A549 (cell line): ENCODE measurements at regions not wholly inside any gene's neighbourhood (a gene's known extent, or its start where the extent isn't known, plus 50 kb on each side); places are given as distances from the start of the nearest gene placed in this dataset.
"Not testable (repeated sequence)": the region's sequence is repeated elsewhere in the genome, so short reads cannot be mapped to it uniquely, and the experiment has no call there.

Source experiments
- ATAC-seq, 2 experiments: fragments of 200-7000 bp in 1 of 2; fragments of >200 bp in 1 of 2; cut with Nextera tagmentation in 1 of 2; cut with Tn5 transposase in 1 of 2; 3 replicates each; pipeline versions ENCODE4 v1.8.0 to v1.9.1; 2018 to 2020; ENCODE audit warnings: mild to moderate bottlenecking in 1 of 2, moderate library complexity in 1 of 2
- CTCF ChIA-PET: fragments of 300-600 bp; sonication (Branson Sonifier 250); formaldehyde crosslinking; extraction: SDS; loops from one replicate; lab custom pipeline; 2021; ENCODE audit warnings: antibody characterized with exemption, inconsistent platforms; lab: Yijun Ruan, JAX
- POLR2A ChIA-PET: fragments of 350-600 bp; formaldehyde crosslinking; extraction: SDS; loops from one replicate; lab custom pipeline; 2021; ENCODE audit warnings: antibody characterized with exemption, inconsistent platforms; lab: Yijun Ruan, JAX
- DNase-seq, 2 experiments: peaks; one replicate each; pipeline versions ENCODE4 v3.0.0 to v3.0.0-alpha.2; 2011 to 2016; ENCODE audit warnings: low read depth in 1 of 2, low spot score in 1 of 2
- FAIRE-seq: peaks from 2 replicates; lab custom pipeline; 2011; peaks lifted over from hg19 to GRCh38; lab: Jason Lieb, UNC
- H3K27ac ChIP-seq, 2 experiments: fragments of >200 bp; sonication (Bioruptor Twin); formaldehyde crosslinking; 3 replicates each; pipeline ENCODE4 v1.5.1; 2016 to 2017
- H3K4me1 ChIP-seq: fragments of >200 bp; sonication (Bioruptor Twin); formaldehyde crosslinking; 3 replicates; pipeline ENCODE4 v1.6.1; 2016
- H3K4me2 ChIP-seq: fragments of >200 bp; sonication (Bioruptor Twin); formaldehyde crosslinking; 3 replicates; pipeline ENCODE4 v1.6.1; 2016
- H3K4me3 ChIP-seq: fragments of >200 bp; sonication (Bioruptor Twin); formaldehyde crosslinking; 3 replicates; pipeline ENCODE4 v1.5.1; 2016
- H3K9me3 ChIP-seq: fragments of >200 bp; sonication (Bioruptor Twin); formaldehyde crosslinking; 3 replicates; pipeline ENCODE4 v1.6.1; 2016
- CEBPB ChIP-seq, 2 experiments: fragments of >200 bp in 1 of 2; sonication (Bioruptor Twin) in 1 of 2; formaldehyde crosslinking in 1 of 2; IDR thresholded peaks; 2 replicates each; pipeline ENCODE4 v1.6.1; 2012 to 2016
- EHMT2 ChIP-seq: fragments of 200-600 bp; sonication (generic); IDR thresholded peaks from 2 replicates; pipeline ENCODE4 v1.6.1; 2016; ENCODE audit warnings: antibody characterized with exemption, low read depth, mild to moderate bottlenecking, moderate library complexity
- FOSB ChIP-seq: fragments of 250-450 bp; sonication (Bioruptor Pico); IDR thresholded peaks from 2 replicates; pipeline ENCODE4 v1.5.0; 2020; ENCODE audit warnings: mild to moderate bottlenecking, moderate library complexity
- FOSL2 ChIP-seq, 2 experiments: fragments of 450-650 bp in 1 of 2; fragments of >200 bp in 1 of 2; sonication (Bioruptor Twin) in 1 of 2; formaldehyde crosslinking; IDR thresholded peaks; 2 replicates each; pipeline versions ENCODE4 v1.5.0 to v1.6.1; 2016 to 2020; ENCODE audit warnings: mild to moderate bottlenecking in 1 of 2, moderate library complexity in 1 of 2
- GATA3 ChIP-seq: IDR thresholded peaks from 2 replicates; pipeline ENCODE4 v1.6.1; 2012; ENCODE audit warnings: borderline replicate concordance
- HDAC2 ChIP-seq: fragments of 200-600 bp; sonication (generic); IDR thresholded peaks from 2 replicates; pipeline ENCODE4 v1.6.1; 2016
- HEYL ChIP-seq: fragments of 250-450 bp; sonication (Bioruptor Pico); IDR thresholded peaks from 2 replicates; pipeline ENCODE4 v1.8.0; 2021; ENCODE audit warnings: mild to moderate bottlenecking, moderate library complexity
- HOXA7 ChIP-seq: fragments of 250-450 bp; sonication (Bioruptor Pico); IDR thresholded peaks from 2 replicates; pipeline ENCODE4 v1.5.0; 2020; ENCODE audit warnings: mild to moderate bottlenecking, moderate library complexity
- HOXB5 ChIP-seq: fragments of 250-450 bp; sonication (Bioruptor Pico); IDR thresholded peaks from 2 replicates; pipeline ENCODE4 v1.5.0; 2020; ENCODE audit warnings: mild to moderate bottlenecking, moderate library complexity
- MAZ ChIP-seq: fragments of 150-350 bp; IDR thresholded peaks from 2 replicates; pipeline ENCODE4 v1.6.1; 2014; ENCODE audit warnings: antibody characterized with exemption, low read depth, low read length, borderline replicate concordance
- NPAS2 ChIP-seq: fragments of 250-450 bp; sonication (Bioruptor Pico); IDR thresholded peaks from 2 replicates; pipeline ENCODE4 v1.8.0; 2022; ENCODE audit warnings: mild to moderate bottlenecking, moderate library complexity, borderline replicate concordance
- POLR2A ChIP-seq: IDR thresholded peaks from 2 replicates; pipeline ENCODE4 v1.6.1; 2012; ENCODE audit warnings: mild to moderate bottlenecking, low read length
- RAD21 ChIP-seq, 2 experiments: fragments of >200 bp in 1 of 2; sonication (Bioruptor Twin) in 1 of 2; formaldehyde crosslinking in 1 of 2; IDR thresholded peaks in 1 of 2; conservative IDR thresholded peaks in 1 of 2; 2 replicates in 1 of 2; 3 replicates in 1 of 2; pipeline ENCODE4 v1.6.1; 2012 to 2018; ENCODE audit warnings: inconsistent platforms in 1 of 2
- RCOR1 ChIP-seq: fragments of 150-350 bp; IDR thresholded peaks from 2 replicates; pipeline ENCODE4 v1.6.1; 2014; ENCODE audit warnings: antibody characterized with exemption, low read length, low read depth
- REST ChIP-seq: fragments of 200-600 bp; sonication (generic); IDR thresholded peaks from 2 replicates; pipeline ENCODE4 v1.6.1; 2016; ENCODE audit warnings: antibody characterized with exemption, mild to moderate bottlenecking, moderate library complexity
- SMC3 ChIP-seq: fragments of >200 bp; sonication (Bioruptor Twin); formaldehyde crosslinking; IDR thresholded peaks from 3 replicates; pipeline ENCODE4 v1.6.1; 2018; ENCODE audit warnings: inconsistent platforms
- TFCP2L1 ChIP-seq: fragments of 250-450 bp; sonication (Bioruptor Pico); IDR thresholded peaks from 2 replicates; pipeline ENCODE4 v1.5.0; 2021; ENCODE audit warnings: mild to moderate bottlenecking
- TP53 ChIP-seq: fragments of 250-450 bp; sonication (Bioruptor Pico); IDR thresholded peaks from 2 replicates; pipeline ENCODE4 v1.5.0; 2021; ENCODE audit warnings: mild to moderate bottlenecking, moderate library complexity
- ZNF302 ChIP-seq: fragments of 250-450 bp; sonication (Bioruptor Pico); IDR thresholded peaks from 2 replicates; pipeline ENCODE4 v1.9.0; 2021; ENCODE audit warnings: inconsistent platforms, mild to moderate bottlenecking, moderate library complexity
- ZSCAN20 ChIP-seq: fragments of 250-450 bp; sonication (Bioruptor Pico); IDR thresholded peaks from 2 replicates; pipeline ENCODE4 v1.8.0; 2022; ENCODE audit warnings: mild to moderate bottlenecking, moderate library complexity
- WGBS: methylation state at CpG from one replicate; pipeline ENCODE4 v1.1.6; 2017; ENCODE audit errors: missing lambda C conversion rate; 5-methylcytosine and 5-hydroxymethylcytosine counted together
- TF ChIP-seq, protein P1 (sequence below): fragments of >200 bp; sonication (Bioruptor Twin); formaldehyde crosslinking; IDR thresholded peaks from 3 replicates; pipeline ENCODE4 v1.5.1; 2016
- TF ChIP-seq, protein P2 (sequence below): fragments of >200 bp; sonication (Bioruptor Twin); formaldehyde crosslinking; IDR thresholded peaks from 3 replicates; pipeline ENCODE4 v1.6.1; 2016
- TF ChIP-seq, protein P3 (sequence below): IDR thresholded peaks from 2 replicates; pipeline ENCODE4 v1.6.1; 2012; ENCODE audit warnings: low read depth, borderline replicate concordance
- TF ChIP-seq, protein P4 (sequence below): fragments of 250-450 bp; sonication (Bioruptor Pico); IDR thresholded peaks from 2 replicates; pipeline ENCODE4 v1.5.0; 2021; ENCODE audit warnings: mild to moderate bottlenecking, moderate library complexity, borderline replicate concordance

GRCh38 chr2:107572890-107573289 is 253.8 kb upstream of the RGPD4 start:
- H3K9me3 ChIP-seq, H3K27ac ChIP-seq, H3K4me2 ChIP-seq, H3K4me3 ChIP-seq, POLR2A ChIA-PET, FAIRE-seq, ATAC-seq, H3K4me1 ChIP-seq: not testable (repeated sequence)
- DNase-seq, result peak in 1 of 2 experiments; percentile 49
- CTCF ChIA-PET, result interaction anchor here (1.2 kb wide), 1 partner anchor 839 kb away, joined by 3 read pairs; no protein-coding TSS in a partner anchor
- TF ChIP-seq, protein P1, sequence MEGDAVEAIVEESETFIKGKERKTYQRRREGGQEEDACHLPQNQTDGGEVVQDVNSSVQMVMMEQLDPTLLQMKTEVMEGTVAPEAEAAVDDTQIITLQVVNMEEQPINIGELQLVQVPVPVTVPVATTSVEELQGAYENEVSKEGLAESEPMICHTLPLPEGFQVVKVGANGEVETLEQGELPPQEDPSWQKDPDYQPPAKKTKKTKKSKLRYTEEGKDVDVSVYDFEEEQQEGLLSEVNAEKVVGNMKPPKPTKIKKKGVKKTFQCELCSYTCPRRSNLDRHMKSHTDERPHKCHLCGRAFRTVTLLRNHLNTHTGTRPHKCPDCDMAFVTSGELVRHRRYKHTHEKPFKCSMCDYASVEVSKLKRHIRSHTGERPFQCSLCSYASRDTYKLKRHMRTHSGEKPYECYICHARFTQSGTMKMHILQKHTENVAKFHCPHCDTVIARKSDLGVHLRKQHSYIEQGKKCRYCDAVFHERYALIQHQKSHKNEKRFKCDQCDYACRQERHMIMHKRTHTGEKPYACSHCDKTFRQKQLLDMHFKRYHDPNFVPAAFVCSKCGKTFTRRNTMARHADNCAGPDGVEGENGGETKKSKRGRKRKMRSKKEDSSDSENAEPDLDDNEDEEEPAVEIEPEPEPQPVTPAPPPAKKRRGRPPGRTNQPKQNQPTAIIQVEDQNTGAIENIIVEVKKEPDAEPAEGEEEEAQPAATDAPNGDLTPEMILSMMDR, result peak; percentile 28; the same call in 2 of the 3 replicates
- peak; percentile 37 to 41; a peak in 4 of 5 replicates for TF ChIP-seq RAD21 (conservative IDR thresholded peaks at IDR 0.05 in 1 of 2, IDR thresholded peaks at IDR 0.05 in 1 of 2)
- peak; percentile 33; the same call in 1 of the 3 replicates for TF ChIP-seq SMC3
- WGBS, result 49% methylated on average over 7 of the region's 13 CpGs

- no peaks in the 10 kb centered on the region for H3K9me3 ChIP-seq
- no peak for FAIRE-seq
- TF ChIP-seq FOSB (CRISPR knock-in tag) (no peak), MAZ (no peak), NPAS2 (CRISPR knock-in tag) (no peak), GATA3 (no peak), HEYL (CRISPR knock-in tag) (no peak), TP53 (CRISPR knock-in tag) (no peak), CEBPB (IDR thresholded peaks at IDR 0.05) (no peak), EHMT2 (no peak), TFCP2L1 (CRISPR knock-in tag) (no peak)
- TF ChIP-seq, protein P2, sequence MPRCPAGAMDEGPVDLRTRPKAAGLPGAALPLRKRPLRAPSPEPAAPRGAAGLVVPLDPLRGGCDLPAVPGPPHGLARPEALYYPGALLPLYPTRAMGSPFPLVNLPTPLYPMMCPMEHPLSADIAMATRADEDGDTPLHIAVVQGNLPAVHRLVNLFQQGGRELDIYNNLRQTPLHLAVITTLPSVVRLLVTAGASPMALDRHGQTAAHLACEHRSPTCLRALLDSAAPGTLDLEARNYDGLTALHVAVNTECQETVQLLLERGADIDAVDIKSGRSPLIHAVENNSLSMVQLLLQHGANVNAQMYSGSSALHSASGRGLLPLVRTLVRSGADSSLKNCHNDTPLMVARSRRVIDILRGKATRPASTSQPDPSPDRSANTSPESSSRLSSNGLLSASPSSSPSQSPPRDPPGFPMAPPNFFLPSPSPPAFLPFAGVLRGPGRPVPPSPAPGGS, result no peak
- TF ChIP-seq, all 56 proteins: peak for 0
- ChIA-PET POLR2A (no interaction called here), CTCF (interaction anchor here (1.6 kb wide), 1 partner anchor 18 kb away, joined by 4 read pairs; no protein-coding TSS in a partner anchor)
- no peak for DNase-seq
- Histone ChIP-seq H3K4me2 (no peak overlapping the region), H3K4me3 (no peak overlapping the region), H3K27ac (no peak overlapping the region), H3K4me1 (peaks cover 4% of the 10 kb centered on the region; the same call in 1 of the 3 replicates)
- no peak for ATAC-seq
- 74% methylated on average over 5 of the region's 5 CpGs for WGBS
Observed at GRCh38 chr2:107576991-107577390, 249.7 kb upstream of the RGPD4 start.

- peaks cover 23% of the 10 kb centered on the region for H3K4me1 ChIP-seq
- H3K27ac ChIP-seq, result no peak overlapping the region
- ATAC-seq, result no peak
- CTCF ChIA-PET, result no interaction called here
- no peaks in the 10 kb centered on the region for H3K9me3 ChIP-seq
- H3K4me3 ChIP-seq, result no peak overlapping the region
- no peak for FAIRE-seq
- TF ChIP-seq HOXB5 (CRISPR knock-in tag) (no peak), REST (no peak), FOSL2 (IDR thresholded peaks at IDR 0.05) (no peak), FOSL2 (CRISPR knock-in tag; IDR thresholded peaks at IDR 0.05) (no peak), HDAC2 (no peak), ZSCAN20 (CRISPR knock-in tag) (no peak), GATA3 (no peak), HOXA7 (CRISPR knock-in tag) (no peak), SMC3 (no peak), ZNF302 (CRISPR knock-in tag) (no peak), TFCP2L1 (CRISPR knock-in tag) (no peak), EHMT2 (no peak), RCOR1 (no peak), POLR2A (no peak), HEYL (CRISPR knock-in tag) (no peak)
- TF ChIP-seq, protein P3, sequence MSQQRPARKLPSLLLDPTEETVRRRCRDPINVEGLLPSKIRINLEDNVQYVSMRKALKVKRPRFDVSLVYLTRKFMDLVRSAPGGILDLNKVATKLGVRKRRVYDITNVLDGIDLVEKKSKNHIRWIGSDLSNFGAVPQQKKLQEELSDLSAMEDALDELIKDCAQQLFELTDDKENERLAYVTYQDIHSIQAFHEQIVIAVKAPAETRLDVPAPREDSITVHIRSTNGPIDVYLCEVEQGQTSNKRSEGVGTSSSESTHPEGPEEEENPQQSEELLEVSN, result no peak
- TF ChIP-seq, protein P4, sequence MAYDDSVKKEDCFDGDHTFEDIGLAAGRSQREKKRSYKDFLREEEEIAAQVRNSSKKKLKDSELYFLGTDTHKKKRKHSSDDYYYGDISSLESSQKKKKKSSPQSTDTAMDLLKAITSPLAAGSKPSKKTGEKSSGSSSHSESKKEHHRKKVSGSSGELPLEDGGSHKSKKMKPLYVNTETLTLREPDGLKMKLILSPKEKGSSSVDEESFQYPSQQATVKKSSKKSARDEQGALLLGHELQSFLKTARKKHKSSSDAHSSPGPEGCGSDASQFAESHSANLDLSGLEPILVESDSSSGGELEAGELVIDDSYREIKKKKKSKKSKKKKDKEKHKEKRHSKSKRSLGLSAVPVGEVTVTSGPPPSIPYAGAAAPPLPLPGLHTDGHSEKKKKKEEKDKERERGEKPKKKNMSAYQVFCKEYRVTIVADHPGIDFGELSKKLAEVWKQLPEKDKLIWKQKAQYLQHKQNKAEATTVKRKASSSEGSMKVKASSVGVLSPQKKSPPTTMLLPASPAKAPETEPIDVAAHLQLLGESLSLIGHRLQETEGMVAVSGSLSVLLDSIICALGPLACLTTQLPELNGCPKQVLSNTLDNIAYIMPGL, result no peak
- TF ChIP-seq, all 56 proteins: peak for 0
- H3K4me2 ChIP-seq, result no peak overlapping the region
- POLR2A ChIA-PET, result no interaction called here
- DNase-seq, result no peak
Observed at GRCh38 chr2:107582487-107582886, 244.2 kb upstream of the RGPD4 start.
